Naive thymus-derived CD4-positive, alpha-beta T cell (primary cell): ENCODE measurements at regions not wholly inside any gene's neighbourhood (a gene's known extent, or its start where the extent isn't known, plus 50 kb on each side); places are given as distances from the start of the nearest gene placed in this dataset.

ENCODE experiments used
- ATAC-seq: fragments of 150-1000 bp; cut with Tn5 transposase; 2 replicates; pipeline ENCODE4 v1.10.0; 2021; ENCODE audit warnings: mild to moderate bottlenecking, moderate library complexity
- CTCF ChIA-PET: fragments of 350-600 bp; sonication (Branson Sonifier 250); formaldehyde crosslinking; loops from one replicate; lab custom pipeline; 2021; ENCODE audit warnings: antibody characterized with exemption; lab: Charles Lee
- POLR2A ChIA-PET: fragments of 350-600 bp; sonication (Branson Sonifier 250); formaldehyde crosslinking; loops from one replicate; lab custom pipeline; 2021; ENCODE audit warnings: antibody characterized with exemption, inconsistent platforms; lab: Charles Lee
- DNase-seq, 9 donors: peaks; one replicate each; pipeline versions ENCODE4 v3.0.0 to v3.0.0-alpha.2; 2020 to 2022; ENCODE audit warnings: mixed read lengths in 1 of 9
- H3K27ac ChIP-seq: one replicate; pipeline ENCODE4 v1.7.0; 2013; ENCODE audit warnings: mild to moderate bottlenecking, low read depth, low read length, moderate library complexity
- H3K27me3 ChIP-seq, 2 donors: one replicate each; pipeline ENCODE4 v1.7.0; 2013; ENCODE audit warnings: low read length in 2 of 2, mild to moderate bottlenecking in 2 of 2, moderate library complexity in 2 of 2; ENCODE audit not compliant: control insufficient read depth in 2 of 2, insufficient read depth in 2 of 2
- H3K36me3 ChIP-seq, 3 experiments: 1 replicate in 2 of 3; 2 replicates in 1 of 3; pipeline ENCODE4 v1.7.0; 2013; ENCODE audit warnings: low read length in 3 of 3, mild to moderate bottlenecking in 3 of 3, moderate library complexity in 1 of 3; ENCODE audit not compliant: insufficient read depth in 3 of 3, control insufficient read depth in 2 of 3
- H3K4me1 ChIP-seq, 2 donors: one replicate each; pipeline ENCODE4 v1.7.0; 2013; ENCODE audit warnings: low read length in 2 of 2, mild to moderate bottlenecking in 2 of 2, moderate library complexity in 1 of 2; ENCODE audit not compliant: control insufficient read depth in 2 of 2, insufficient read depth in 2 of 2
- H3K4me3 ChIP-seq: 2 replicates; pipeline ENCODE4 v1.7.0; 2013; ENCODE audit warnings: mild to moderate bottlenecking, low read length
- H3K9me3 ChIP-seq, 3 experiments: 1 replicate in 2 of 3; 2 replicates in 1 of 3; pipeline ENCODE4 v1.7.0; 2013; ENCODE audit warnings: low read length in 3 of 3; ENCODE audit not compliant: control insufficient read depth in 2 of 3
- H3K27ac Mint-ChIP-seq, 9 donors: one replicate each; pipeline ENCODE4 v1.8.0; 2020 to 2022; ENCODE audit warnings: mixed read lengths in 9 of 9, mild to moderate bottlenecking in 8 of 9, moderate library complexity in 5 of 9, inconsistent platforms in 2 of 9
- H3K27me3 Mint-ChIP-seq, 5 donors: one replicate each; pipeline ENCODE4 v1.8.0; 2021 to 2022; ENCODE audit warnings: mixed read lengths in 5 of 5, mild to moderate bottlenecking in 1 of 5
- H3K36me3 Mint-ChIP-seq, 5 donors: one replicate each; pipeline ENCODE4 v1.8.0; 2020 to 2022; ENCODE audit warnings: mixed read lengths in 5 of 5, mild to moderate bottlenecking in 3 of 5, inconsistent platforms in 1 of 5
- H3K4me1 Mint-ChIP-seq, 7 donors: one replicate each; pipeline ENCODE4 v1.8.0; 2020 to 2022; ENCODE audit warnings: mixed read lengths in 7 of 7, mild to moderate bottlenecking in 3 of 7, inconsistent platforms in 1 of 7
- H3K4me3 Mint-ChIP-seq, 10 donors: one replicate each; pipeline ENCODE4 v1.8.0; 2020 to 2022; ENCODE audit warnings: mild to moderate bottlenecking in 10 of 10, mixed read lengths in 10 of 10, moderate library complexity in 6 of 10, inconsistent platforms in 2 of 10
- H3K9me3 Mint-ChIP-seq, 11 donors: one replicate each; pipeline ENCODE4 v1.8.0; 2020 to 2022; ENCODE audit warnings: mixed read lengths in 11 of 11, mild to moderate bottlenecking in 4 of 11, inconsistent platforms in 1 of 11, moderate library complexity in 1 of 11
- intact Hi-C, 2 donors: fragments of 100-400 bp; cut with micrococcal nuclease; formaldehyde crosslinking; loops; one replicate each; pipeline ENCODE4 v1.15.1; 2023

GRCh38 chr6:92507552-92507951 is 911.8 kb downstream of the EPHA7 start:
- ChIA-PET CTCF (no interaction called here), POLR2A (no interaction called here)
- Mint-ChIP-seq H3K4me3 (no peak overlapping the region), H3K9me3 (peaks cover 0 to 22% (median 8%) of the 10 kb centered on the region in 11 donors), H3K27ac (no peak overlapping the region), H3K36me3 (no peaks in the 10 kb centered on the region), H3K4me1 (peaks cover 0 to 2% (median 0%) of the 10 kb centered on the region in 7 donors), H3K27me3 (no peaks in the 10 kb centered on the region)
- intact Hi-C loops, result no loop called here
- H3K36me3 ChIP-seq, result no peaks in the 10 kb centered on the region
- H3K9me3 ChIP-seq, result no peaks in the 10 kb centered on the region
- H3K27me3 ChIP-seq, result no peaks in the 10 kb centered on the region
- DNase-seq (no peak), ATAC-seq (no peak)
- H3K4me3 ChIP-seq, result no peak overlapping the region
- no peaks in the 10 kb centered on the region for H3K4me1 ChIP-seq
- H3K27ac ChIP-seq, result no peak overlapping the region

GRCh38 chr6:92504509-92504908 is 914.9 kb downstream of the EPHA7 start:
- ATAC-seq, result no peak
- POLR2A ChIA-PET, result no interaction called here

DNA sequence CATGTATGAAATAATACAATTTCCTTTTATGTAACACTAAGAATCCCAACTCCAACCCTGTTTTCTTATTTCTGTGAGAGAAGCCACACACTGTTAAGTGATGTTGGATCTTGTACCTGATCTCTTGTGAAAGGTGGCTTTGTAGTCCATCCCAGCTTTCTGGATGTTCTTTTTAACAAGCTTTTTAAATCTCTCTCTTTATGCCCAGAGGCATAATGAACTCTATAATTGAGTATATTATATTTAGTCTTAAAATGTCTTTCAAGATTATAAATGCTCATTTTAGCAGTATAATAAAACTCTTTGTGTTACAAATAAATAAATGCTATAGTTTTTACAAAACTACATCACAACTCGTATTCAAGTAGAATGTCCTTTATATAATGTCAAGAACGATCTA is 922.1 kb downstream of the EPHA7 start:
- no peak overlapping the region for H3K4me3 ChIP-seq
- H3K4me1 Mint-ChIP-seq, result no peaks in the 10 kb centered on the region
- ChIA-PET CTCF (no interaction called here), POLR2A (no interaction called here)
- DNase-seq (no peak), ATAC-seq (no peak)
- intact Hi-C loops, result no loop called here
- H3K4me1 ChIP-seq, result no peaks in the 10 kb centered on the region
- H3K27me3 Mint-ChIP-seq, result no peaks in the 10 kb centered on the region
- H3K9me3 ChIP-seq, result no peaks in the 10 kb centered on the region
- peaks cover 0 to 4% (median 0%) of the 10 kb centered on the region in 11 donors for H3K9me3 Mint-ChIP-seq
- no peaks in the 10 kb centered on the region for H3K36me3 ChIP-seq
- H3K4me3 Mint-ChIP-seq, result no peak overlapping the region
- no peaks in the 10 kb centered on the region for H3K27me3 ChIP-seq
- no peak overlapping the region for H3K27ac Mint-ChIP-seq
- H3K27ac ChIP-seq, result no peak overlapping the region
- H3K36me3 Mint-ChIP-seq, result no peaks in the 10 kb centered on the region

More at GRCh38 chr6:92504509-92504908, 914.9 kb downstream of the EPHA7 start:
- Histone ChIP-seq H3K4me1 (no peaks in the 10 kb centered on the region), H3K4me3 (no peak overlapping the region), H3K9me3 (no peaks in the 10 kb centered on the region), H3K27ac (no peak overlapping the region), H3K36me3 (no peaks in the 10 kb centered on the region), H3K27me3 (no peaks in the 10 kb centered on the region)
- intact Hi-C loops, result no loop called here
- DNase-seq, result no peak
- H3K9me3 Mint-ChIP-seq, result peaks cover 0 to 19% (median 5%) of the 10 kb centered on the region in 11 donors
- H3K4me1 Mint-ChIP-seq, result peaks cover 0 to 2% (median 0%) of the 10 kb centered on the region in 7 donors
- H3K27ac Mint-ChIP-seq, result no peak overlapping the region
- CTCF ChIA-PET, result interaction anchor here (0.6 kb wide), 1 partner anchor 455 kb away, joined by 3 read pairs; no protein-coding TSS in a partner anchor
- no peak overlapping the region for H3K4me3 Mint-ChIP-seq
- no peaks in the 10 kb centered on the region for H3K36me3 Mint-ChIP-seq
- no peaks in the 10 kb centered on the region for H3K27me3 Mint-ChIP-seq

GRCh38 chr6:92496527-92496926 is 922.8 kb downstream of the EPHA7 start:
- H3K4me1 Mint-ChIP-seq, result no peaks in the 10 kb centered on the region
- H3K27me3 Mint-ChIP-seq, result no peaks in the 10 kb centered on the region
- no peaks in the 10 kb centered on the region for H3K9me3 ChIP-seq
- H3K27ac ChIP-seq, result no peak overlapping the region
- H3K36me3 ChIP-seq, result no peaks in the 10 kb centered on the region
- intact Hi-C loops, result no loop called here
- peaks cover 0 to 4% (median 0%) of the 10 kb centered on the region in 11 donors for H3K9me3 Mint-ChIP-seq
- H3K4me3 ChIP-seq, result no peak overlapping the region
- no peak overlapping the region for H3K4me3 Mint-ChIP-seq
- ChIA-PET POLR2A (no interaction called here), CTCF (no interaction called here)
- no peaks in the 10 kb centered on the region for H3K36me3 Mint-ChIP-seq
- ATAC-seq (no peak), DNase-seq (no peak)
- H3K27me3 ChIP-seq, result no peaks in the 10 kb centered on the region
- H3K4me1 ChIP-seq, result no peaks in the 10 kb centered on the region
- H3K27ac Mint-ChIP-seq, result no peak overlapping the region

DNA sequence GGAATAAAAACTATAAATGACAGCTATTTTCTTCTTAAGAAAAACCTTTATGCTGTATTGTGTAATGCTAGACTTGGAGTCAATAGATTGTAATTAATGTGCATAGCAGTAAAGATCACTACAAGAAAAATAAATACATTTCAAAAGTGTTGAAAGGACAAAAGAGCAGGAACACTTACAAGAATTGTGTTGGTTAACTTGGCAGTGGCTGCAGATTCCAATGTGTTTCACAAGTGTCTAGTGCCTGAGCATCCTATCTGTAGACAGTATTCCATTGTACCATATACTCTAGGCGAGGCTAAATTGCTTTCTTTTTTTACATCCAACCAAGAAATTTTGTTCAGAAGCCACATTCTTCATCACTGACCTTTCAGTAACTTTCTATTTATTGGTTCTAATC is 924.1 kb downstream of the EPHA7 start:
- no peak for DNase-seq
- no peak overlapping the region for H3K4me3 Mint-ChIP-seq

GRCh38 chr6:92485487-92485886 is 933.9 kb downstream of the EPHA7 start:
- intact Hi-C loops, result no loop called here
- Histone ChIP-seq H3K4me3 (no peak overlapping the region), H3K9me3 (no peaks in the 10 kb centered on the region), H3K27me3 (no peaks in the 10 kb centered on the region), H3K4me1 (no peaks in the 10 kb centered on the region), H3K36me3 (no peaks in the 10 kb centered on the region), H3K27ac (no peak overlapping the region)
- H3K9me3 Mint-ChIP-seq, result peaks cover 1 to 40% (median 8%) of the 10 kb centered on the region in 11 donors
- ATAC-seq (no peak), DNase-seq (no peak)
- no peaks in the 10 kb centered on the region for H3K27me3 Mint-ChIP-seq
- ChIA-PET POLR2A (no interaction called here), CTCF (no interaction called here)
- no peak overlapping the region for H3K4me3 Mint-ChIP-seq
- H3K4me1 Mint-ChIP-seq, result no peaks in the 10 kb centered on the region
- no peak overlapping the region for H3K27ac Mint-ChIP-seq
- no peaks in the 10 kb centered on the region for H3K36me3 Mint-ChIP-seq

More for the DNA sequence above, 924.1 kb downstream of the EPHA7 start:
- no peak for ATAC-seq
- no peak overlapping the region for H3K4me3 ChIP-seq
- no peaks in the 10 kb centered on the region for H3K4me1 ChIP-seq
- H3K36me3 Mint-ChIP-seq, result no peaks in the 10 kb centered on the region
- no peak overlapping the region for H3K27ac Mint-ChIP-seq
- H3K9me3 Mint-ChIP-seq, result peaks cover 0 to 2% (median 0%) of the 10 kb centered on the region in 11 donors
- H3K4me1 Mint-ChIP-seq, result no peaks in the 10 kb centered on the region
- H3K27ac ChIP-seq, result no peak overlapping the region
- ChIA-PET POLR2A (no interaction called here), CTCF (no interaction called here)
- H3K27me3 ChIP-seq, result no peaks in the 10 kb centered on the region
- no peaks in the 10 kb centered on the region for H3K9me3 ChIP-seq
- no peaks in the 10 kb centered on the region for H3K27me3 Mint-ChIP-seq
- no peaks in the 10 kb centered on the region for H3K36me3 ChIP-seq
- intact Hi-C loops, result no loop called here

GRCh38 chr6:92479831-92480230 is 939.5 kb downstream of the EPHA7 start:
- Mint-ChIP-seq H3K9me3 (peaks cover 0 to 27% (median 7%) of the 10 kb centered on the region in 11 donors), H3K27ac (no peak overlapping the region), H3K4me3 (no peak overlapping the region), H3K36me3 (no peaks in the 10 kb centered on the region), H3K27me3 (no peaks in the 10 kb centered on the region), H3K4me1 (no peaks in the 10 kb centered on the region)
- Histone ChIP-seq H3K9me3 (no peaks in the 10 kb centered on the region), H3K36me3 (no peaks in the 10 kb centered on the region), H3K4me3 (no peak overlapping the region), H3K27ac (no peak overlapping the region), H3K4me1 (no peaks in the 10 kb centered on the region), H3K27me3 (no peaks in the 10 kb centered on the region)
- intact Hi-C loops, result no loop called here
- ATAC-seq (no peak), DNase-seq (no peak)
- CTCF ChIA-PET, result no interaction called here
- POLR2A ChIA-PET, result no interaction called here
